Activated naive CD4-positive, alpha-beta T cell treated with anti-CD3 and anti-CD28 coated beads, Interleukin-2, amount 50 U/mL, for 16 hours (primary cell): ENCODE measurements at regions not wholly inside any gene's neighbourhood (a gene's known extent, or its start where the extent isn't known, plus 50 kb on each side); places are given as distances from the start of the nearest gene placed in this dataset.

Source experiments
- DNase-seq: peaks from one replicate; pipeline ENCODE4 v3.0.0-alpha.2; 2020

DNA sequence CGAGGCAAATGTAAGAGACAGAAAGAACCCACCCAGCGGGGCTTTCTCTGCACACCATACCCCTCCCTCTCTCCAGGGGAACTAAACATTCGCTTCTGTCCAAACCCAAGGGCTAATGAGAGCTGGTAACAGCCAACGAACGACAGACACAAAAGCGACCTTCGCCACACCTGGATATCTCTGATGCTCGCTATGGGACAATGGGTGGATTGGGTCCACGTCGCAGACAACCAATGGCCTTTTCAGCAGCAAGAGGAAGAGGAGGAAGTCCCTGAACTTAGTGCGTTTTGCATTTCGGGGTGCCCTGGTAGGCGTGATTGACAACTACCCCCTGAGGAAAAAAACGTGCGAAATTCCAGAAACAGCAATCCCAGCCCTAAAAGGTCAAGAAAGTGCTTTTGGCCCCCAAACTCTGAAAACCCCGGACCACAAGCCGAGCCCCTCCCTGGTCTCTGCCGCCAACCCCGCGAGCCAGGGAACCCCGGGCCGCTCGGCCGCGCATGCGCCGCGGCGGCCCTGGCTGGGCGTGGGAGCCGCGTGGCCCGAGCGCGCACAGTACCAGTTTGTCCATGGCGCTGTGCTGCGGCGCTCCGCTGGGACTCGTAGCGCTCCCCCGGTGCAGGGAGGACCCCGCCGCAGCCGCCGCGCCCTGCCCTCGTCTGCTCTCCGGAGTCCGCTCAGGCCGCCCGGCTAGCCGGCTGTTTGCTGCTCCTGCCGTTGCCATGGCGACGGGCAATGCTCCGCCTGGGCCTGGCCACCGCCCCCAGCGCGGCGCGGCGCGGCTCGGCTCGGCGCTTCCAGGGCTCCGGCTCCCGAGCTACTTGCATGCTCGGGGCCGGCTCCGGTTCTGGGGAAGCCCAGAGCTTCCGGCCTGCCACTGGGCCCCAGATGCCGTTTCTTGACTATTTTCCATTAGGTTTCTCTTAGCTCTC is 66.9 kb upstream of the DNAH5 start:
- DNase-seq: peak; percentile 24

DNA sequence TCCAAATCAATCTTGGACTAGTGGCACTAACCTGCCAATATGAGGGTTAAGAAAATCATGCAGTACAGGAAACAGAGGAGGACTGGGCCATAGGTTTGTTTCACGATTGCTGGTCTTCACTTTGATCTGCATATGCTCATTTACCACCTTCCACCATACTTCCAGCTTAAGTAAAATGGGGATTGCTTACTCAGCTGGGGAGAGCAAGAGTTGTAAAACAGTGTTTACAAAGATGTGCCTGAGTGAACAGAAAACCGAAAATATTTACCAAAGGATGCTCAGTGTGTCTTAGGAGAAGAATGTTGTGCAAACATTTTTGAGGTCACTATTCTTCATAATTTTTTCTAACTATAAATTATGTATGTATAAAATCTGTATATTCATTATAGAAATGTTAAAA is 65.1 kb upstream of the DNAH5 start:
- no peak for DNase-seq

DNA sequence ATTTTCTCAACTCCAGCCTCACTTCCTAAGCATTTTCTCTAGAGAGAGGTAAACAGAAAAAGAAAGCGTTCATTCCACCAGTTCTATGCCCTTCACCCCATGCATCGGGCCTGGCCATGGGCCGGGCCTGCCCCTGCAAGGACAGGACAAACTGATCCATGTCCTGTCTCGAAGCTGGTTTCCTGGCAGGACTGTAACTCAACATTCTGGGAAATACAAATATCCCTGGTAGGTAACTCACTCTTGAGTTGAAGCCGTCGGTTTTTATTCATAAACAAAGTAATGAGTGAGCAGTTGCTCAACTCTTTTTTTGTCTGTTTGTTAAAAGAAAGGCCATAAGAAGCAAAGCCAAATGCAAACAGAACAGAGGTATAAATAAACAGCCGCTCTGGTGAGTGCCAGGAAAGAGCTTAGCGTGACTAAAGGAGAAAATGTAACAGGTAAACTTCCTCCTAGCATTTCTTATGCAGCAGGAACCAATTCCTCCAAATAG is 64.4 kb upstream of the DNAH5 start:
- DNase-seq: no peak

DNA sequence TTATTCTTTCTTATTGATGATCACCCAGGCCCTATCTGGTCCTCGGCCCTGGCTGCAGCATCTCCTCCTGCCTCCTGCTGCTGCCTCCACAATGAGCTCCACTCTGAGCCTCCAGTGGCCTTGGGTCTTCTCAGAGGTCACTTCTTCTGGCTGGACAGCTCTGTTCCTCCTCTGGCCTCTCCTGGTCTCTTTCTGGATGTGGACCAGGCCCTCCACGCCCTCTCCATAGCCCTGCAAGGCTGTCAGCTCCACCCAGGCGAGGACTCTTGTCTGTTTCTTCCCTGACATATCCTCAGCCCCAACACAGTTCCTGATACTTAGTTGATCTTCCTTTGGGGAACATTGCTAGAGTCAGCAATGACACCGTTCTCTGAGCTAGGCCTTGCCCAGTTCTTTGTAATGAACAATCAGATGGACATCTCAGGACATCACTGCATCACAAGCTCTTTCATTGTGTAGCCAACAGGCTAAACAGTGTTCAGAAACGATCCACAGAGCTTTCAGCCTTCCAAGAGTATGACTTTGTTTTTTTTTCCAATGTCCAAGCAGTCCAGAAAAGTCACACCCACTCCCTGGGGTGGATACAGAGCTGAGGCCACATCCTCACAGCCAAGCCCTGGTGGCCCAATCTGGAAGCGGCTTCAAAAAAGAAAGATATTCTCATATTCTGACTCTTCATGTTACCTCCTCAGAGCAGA is 62.5 kb upstream of the DNAH5 start:
- DNase-seq: no peak

DNA sequence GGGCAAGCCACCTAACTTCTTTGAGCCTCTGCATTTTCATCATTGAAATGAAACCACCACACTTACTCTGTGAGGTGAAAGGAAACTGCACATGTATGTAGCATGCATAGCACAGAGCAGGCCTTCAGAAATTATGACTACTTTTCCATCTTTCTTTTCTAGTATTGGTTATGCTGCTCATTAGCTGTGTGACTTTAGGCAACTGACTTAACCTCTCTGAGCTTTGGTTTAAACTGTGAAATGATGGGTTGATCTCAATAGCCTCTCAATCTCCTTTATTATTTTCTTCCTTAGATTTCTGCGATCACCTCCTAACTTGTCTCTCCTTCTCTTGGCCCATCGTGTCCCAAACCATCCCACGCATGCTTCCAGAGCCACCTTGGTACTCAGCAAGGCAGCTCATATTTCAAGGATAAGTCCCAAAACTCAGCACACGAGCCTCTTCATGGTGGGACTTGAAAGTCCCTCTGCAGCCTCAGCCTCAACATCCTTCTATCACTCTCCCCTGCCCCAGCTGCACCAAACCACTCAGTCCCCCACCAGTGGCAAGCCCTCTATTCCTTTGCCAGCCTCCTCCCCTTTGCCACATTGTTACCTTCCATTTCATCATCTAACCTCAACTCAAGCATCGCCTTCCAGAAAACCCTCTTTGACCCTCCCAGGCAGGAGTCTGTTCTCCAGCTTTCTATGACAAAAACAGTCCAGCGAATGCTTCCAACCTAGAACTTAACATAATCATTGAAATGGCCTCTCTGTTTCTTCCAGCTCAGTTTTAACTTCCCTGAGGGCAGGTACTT is 60.3 kb upstream of the DNAH5 start:
- no peak for DNase-seq

DNA sequence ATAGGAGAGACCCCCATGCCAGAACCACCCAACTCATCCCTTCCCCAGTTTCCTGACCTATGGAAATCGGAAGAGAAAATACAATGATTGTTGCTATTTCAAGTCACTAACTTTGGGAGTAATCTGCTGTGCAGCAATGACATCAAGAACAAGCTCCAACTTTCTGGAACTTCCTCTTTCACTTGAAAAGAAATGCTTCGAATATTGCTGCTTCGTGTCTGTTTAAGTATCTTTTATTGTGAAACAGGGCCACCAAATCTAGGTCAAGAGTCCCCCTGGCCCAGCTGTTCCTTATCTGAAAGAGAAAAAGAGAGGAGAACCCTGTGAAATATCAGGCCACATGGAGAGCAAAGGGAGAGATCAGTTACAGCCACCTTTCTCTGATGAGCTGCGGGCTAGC is 59.4 kb upstream of the DNAH5 start:
- no peak for DNase-seq

DNA sequence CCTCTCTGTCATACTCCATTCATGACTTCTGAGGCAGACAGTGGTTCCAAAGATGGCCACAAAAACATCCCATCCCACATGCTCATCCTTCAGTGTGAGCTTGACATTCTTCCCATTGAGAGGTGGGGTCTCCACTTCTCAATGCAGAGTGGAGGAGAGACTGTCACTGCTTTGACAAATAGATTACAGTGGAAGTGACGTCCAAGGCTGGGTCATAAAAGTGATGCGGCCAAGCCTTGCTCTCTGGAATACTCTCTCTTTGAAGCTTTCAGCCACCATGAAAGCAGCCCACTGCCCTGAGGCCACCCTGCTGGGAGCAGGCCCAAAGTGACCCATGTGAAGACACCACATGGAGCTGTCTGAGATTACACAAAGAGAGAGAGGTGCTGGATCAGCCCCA is 59.0 kb upstream of the DNAH5 start:
- DNase-seq: no peak

DNA sequence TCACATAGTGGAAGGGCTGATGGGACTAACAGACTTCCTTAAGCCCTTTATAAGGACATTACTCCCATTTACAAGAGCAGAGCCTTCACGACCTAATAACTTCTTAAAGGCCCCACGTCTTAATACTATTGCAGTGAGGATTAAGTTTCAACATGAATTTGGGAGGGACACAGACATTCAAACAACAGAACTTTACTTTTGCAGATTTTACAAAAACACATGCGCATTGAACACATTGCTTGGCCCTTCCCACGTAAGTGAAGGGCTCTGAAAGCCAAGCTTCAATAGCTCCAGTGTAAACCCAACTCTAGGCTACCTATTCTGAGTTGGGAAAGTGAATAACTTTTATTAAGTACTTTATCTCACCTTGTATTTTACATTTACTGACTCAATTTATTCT is 53.8 kb upstream of the DNAH5 start:
- DNase-seq: no peak

DNA sequence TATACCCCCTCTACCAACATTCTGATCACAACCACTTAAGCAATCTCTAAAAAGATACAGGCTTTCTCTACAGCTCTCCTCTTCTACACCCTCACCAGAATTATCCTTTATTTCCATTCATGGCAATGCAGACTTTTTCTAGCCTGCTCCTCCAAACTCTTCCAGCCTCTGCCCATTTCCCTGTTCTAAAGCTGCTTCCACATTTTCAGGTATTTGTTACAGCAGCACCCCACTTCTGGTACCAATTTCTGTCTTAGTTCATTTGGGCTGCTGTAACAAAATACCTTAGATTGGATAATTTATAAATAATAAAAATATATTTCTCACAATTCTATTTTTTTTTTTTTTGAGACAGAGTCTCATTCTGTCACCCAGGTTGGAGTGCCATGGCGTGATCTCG is 53.0 kb upstream of the DNAH5 start:
- DNase-seq: no peak

DNA sequence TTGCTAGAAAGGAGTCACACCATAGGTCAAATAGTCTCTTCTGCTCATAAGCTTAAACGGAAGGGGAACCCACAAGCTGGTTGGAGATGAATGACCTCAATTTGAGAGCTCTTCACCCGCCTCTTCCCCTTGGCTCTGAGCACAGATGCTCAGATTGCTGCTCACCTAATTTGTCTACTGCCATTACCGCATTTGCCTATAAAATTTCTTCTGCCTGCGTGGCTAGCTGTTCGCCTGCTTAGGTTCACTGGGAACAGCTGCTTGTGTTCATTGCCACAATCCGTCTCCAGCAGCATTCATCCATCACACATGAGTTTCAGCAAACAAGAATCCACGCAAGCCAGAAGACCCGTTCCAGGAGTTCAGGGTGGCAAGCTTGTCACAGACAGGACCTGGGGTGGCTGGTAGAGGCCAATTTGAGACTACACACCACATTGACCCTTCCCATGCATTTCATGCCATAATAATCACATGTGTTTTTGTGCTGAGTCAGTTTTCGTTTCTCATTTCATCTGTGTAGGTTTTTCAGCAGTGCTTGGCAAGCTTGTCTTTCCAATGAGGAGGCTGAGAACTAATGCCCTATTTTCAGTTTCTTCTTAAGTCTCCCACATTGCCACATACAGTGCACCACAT is 50.2 kb upstream of the DNAH5 start:
- no peak for DNase-seq
